GM06990 (cell line): ENCODE measurements at regions not wholly inside any gene's neighbourhood (a gene's known extent, or its start where the extent isn't known, plus 50 kb on each side); places are given as distances from the start of the nearest gene placed in this dataset.
"Not testable (repeated sequence)": the region's sequence is repeated elsewhere in the genome, so short reads cannot be mapped to it uniquely, and the experiment has no call there.

Experiments
- DNase-seq: peaks from one replicate; pipeline ENCODE4 v3.0.0-alpha.2; 2011; ENCODE audit not compliant: insufficient read length; ENCODE audit errors: extremely low read depth
- H3K27me3 ChIP-seq: replicated peaks from 2 replicates; pipeline ENCODE4 v1.6.0; 2011; ENCODE audit warnings: low read length; ENCODE audit not compliant: control insufficient read depth, insufficient read depth
- H3K36me3 ChIP-seq: 2 replicates; pipeline ENCODE4 v1.5.1; 2011; ENCODE audit warnings: low read length; ENCODE audit not compliant: control insufficient read depth, insufficient read depth
- H3K4me3 ChIP-seq: replicated peaks from 2 replicates; pipeline ENCODE4 v1.5.1; 2011; ENCODE audit warnings: low read depth, mild to moderate bottlenecking, control low read depth, low read length
- TF ChIP-seq, protein P1 (sequence below): IDR thresholded peaks from 2 replicates; pipeline ENCODE4 v1.5.1; 2011; ENCODE audit warnings: low read length, control low read depth, mild to moderate bottlenecking, inconsistent platforms; ENCODE audit not compliant: insufficient read depth, poor library complexity, severe bottlenecking

DNA sequence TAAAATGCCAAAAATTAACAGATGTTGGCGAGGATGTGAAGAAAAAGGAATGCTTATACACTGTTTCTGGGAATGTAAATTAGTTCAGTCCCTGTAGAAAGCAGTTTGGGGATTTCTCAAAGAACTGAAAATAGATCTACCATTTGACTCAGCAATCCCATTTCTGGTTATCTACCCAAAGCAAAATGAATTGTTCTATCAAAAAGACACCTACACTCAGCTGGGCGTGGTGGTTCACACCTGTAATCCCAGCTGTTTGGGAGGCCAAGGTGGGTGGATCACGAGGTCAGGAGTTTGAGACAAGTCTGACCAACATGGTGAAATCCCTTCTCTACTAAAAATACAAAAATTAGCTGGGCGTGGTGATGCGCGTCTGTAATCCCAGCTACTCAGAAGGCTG lies 279.3 kb upstream of the PDE3A start:
- TF ChIP-seq, protein P1, sequence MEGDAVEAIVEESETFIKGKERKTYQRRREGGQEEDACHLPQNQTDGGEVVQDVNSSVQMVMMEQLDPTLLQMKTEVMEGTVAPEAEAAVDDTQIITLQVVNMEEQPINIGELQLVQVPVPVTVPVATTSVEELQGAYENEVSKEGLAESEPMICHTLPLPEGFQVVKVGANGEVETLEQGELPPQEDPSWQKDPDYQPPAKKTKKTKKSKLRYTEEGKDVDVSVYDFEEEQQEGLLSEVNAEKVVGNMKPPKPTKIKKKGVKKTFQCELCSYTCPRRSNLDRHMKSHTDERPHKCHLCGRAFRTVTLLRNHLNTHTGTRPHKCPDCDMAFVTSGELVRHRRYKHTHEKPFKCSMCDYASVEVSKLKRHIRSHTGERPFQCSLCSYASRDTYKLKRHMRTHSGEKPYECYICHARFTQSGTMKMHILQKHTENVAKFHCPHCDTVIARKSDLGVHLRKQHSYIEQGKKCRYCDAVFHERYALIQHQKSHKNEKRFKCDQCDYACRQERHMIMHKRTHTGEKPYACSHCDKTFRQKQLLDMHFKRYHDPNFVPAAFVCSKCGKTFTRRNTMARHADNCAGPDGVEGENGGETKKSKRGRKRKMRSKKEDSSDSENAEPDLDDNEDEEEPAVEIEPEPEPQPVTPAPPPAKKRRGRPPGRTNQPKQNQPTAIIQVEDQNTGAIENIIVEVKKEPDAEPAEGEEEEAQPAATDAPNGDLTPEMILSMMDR = no peak
- Histone ChIP-seq H3K36me3 (no peaks in the 10 kb centered on the region), H3K4me3 (no peak overlapping the region), H3K27me3 (no peaks in the 10 kb centered on the region)
- peak; percentile 13 for DNase-seq

DNA sequence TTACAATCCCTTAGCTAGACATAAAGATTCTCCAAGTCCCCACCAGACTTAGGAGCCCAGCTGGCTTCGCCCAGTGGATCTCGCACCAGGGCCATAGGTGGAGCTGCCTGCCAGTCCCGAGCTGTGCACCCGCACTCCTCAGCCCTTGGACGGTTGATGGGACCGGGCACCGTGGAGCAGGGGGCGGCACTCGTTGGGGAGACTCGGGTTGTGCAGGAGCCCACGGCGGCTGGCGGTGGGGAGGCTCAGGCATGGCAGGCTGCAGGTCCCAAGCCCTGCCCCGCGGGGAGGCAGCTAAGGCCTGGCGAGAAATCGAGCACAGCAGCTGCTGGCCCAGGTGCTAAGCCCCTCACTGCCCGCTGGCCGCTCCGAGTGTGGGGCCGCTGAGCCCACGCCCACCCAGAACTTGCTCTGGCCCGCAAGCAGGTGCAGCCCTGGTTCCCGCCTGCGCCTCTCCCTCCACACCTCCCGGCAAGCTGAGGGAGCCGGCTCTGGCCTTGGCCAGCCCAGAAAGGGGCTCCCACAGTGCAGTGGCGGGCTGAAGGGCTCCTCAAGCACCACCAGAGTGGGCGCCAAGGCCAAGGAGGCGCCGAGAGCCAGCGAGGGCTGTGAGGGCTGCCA lies 275.0 kb upstream of the PDE3A start:
- H3K27me3 ChIP-seq, H3K4me3 ChIP-seq, H3K36me3 ChIP-seq, DNase-seq: not testable (repeated sequence)

DNA sequence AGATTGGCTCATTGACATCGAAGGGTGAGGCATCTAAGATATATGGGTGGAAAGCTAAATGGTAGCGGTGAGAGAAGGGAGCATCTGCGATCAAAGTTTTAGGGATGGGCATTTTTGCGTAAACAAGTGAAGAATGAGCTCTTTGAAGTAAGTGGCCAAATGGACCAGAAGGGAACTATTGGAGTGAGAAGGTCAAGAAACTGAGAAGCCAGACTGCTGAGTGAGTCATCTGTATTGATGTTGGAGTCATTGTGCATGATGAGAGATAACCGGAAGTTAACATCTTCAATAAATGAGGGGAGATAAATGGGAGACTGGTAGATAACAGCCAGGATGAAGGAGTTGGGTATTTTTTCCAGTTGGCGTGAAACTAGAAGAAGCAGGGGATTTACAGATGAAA lies 271.9 kb upstream of the PDE3A start:
- H3K27me3 ChIP-seq = no peaks in the 10 kb centered on the region
- H3K36me3 ChIP-seq = no peaks in the 10 kb centered on the region
- no peak for DNase-seq
- no peak overlapping the region for H3K4me3 ChIP-seq
- TF ChIP-seq, protein P1 = no peak

- Histone ChIP-seq H3K4me3 (no peak overlapping the region), H3K36me3 (no peaks in the 10 kb centered on the region; the same call in 1 of the 2 replicates), H3K27me3 (no peaks in the 10 kb centered on the region)
- peak; percentile 21 for DNase-seq
- TF ChIP-seq, protein P1 = no peak
These were observed 270.7 kb upstream of the PDE3A start for GRCh38 chr12:20097626-20098025.

GRCh38 chr12:20099395-20100183 lies 268.7 kb upstream of the PDE3A start:
- Histone ChIP-seq H3K27me3 (no peaks in the 10 kb centered on the region), H3K4me3 (no peak overlapping the region), H3K36me3 (no peaks in the 10 kb centered on the region; the same call in 1 of the 2 replicates)
- no peak for DNase-seq
- TF ChIP-seq, protein P1 = no peak

GRCh38 chr12:20101046-20101445 lies 267.3 kb upstream of the PDE3A start:
- DNase-seq = no peak
- TF ChIP-seq, protein P1 = no peak
- no peaks in the 10 kb centered on the region; the same call in 1 of the 2 replicates for H3K36me3 ChIP-seq
- H3K27me3 ChIP-seq = no peaks in the 10 kb centered on the region
- H3K4me3 ChIP-seq = no peak overlapping the region
